ENCODE measurements at regions not wholly inside any gene's neighbourhood (a gene's known extent, or its start where the extent isn't known, plus 50 kb on each side); places are given as distances from the start of the nearest gene placed in this dataset.

GRCh38 chr15:72994534-72995177, 57.6 kb upstream of the NEO1 start:
- Histone ChIP-seq H3K4me3 (replicated peaks in 1 of 4; ENCODE audit: control extremely low read depth in 1 of 4, insufficient read depth in 1 of 4, low read depth in 3 of 4, low read length in 4 of 4) (peak overlapping the region; percentile 10 to 31 (median 14)), H4K20me1 (ENCODE audit: control insufficient read depth, extremely low read depth, insufficient read depth, low read length) (no peaks in the 10 kb centered on the region), H2AFZ (ENCODE audit: low read length) (peak overlapping the region; percentile 78), H3K27ac (ENCODE audit: insufficient read depth, low read length) (no peak overlapping the region), H3K4me2 (ENCODE audit: extremely low read depth, insufficient read depth, low read length) (peak overlapping the region; percentile 54), H3K36me3 (ENCODE audit: control insufficient read depth, insufficient read depth, low read length) (no peaks in the 10 kb centered on the region), H3K27me3 (ENCODE audit: control insufficient read depth, insufficient read depth, low read length) (no peaks in the 10 kb centered on the region), H3K9me3 (ENCODE audit: control insufficient read depth, insufficient read depth, low read depth, low read length) (no peaks in the 10 kb centered on the region), H3K4me1 (ENCODE audit: control insufficient read depth, extremely low read depth, insufficient read depth, low read length) (peaks cover 4% of the 10 kb centered on the region), H3K79me2 (ENCODE audit: control insufficient read depth, insufficient read depth, low read length) (no peaks in the 10 kb centered on the region), H3K9ac (ENCODE audit: insufficient read depth, low read length) (no peak overlapping the region)
- no peak for TF ChIP-seq CTCF (conservative IDR thresholded peaks at IDR 0.05 in 1 of 2, IDR thresholded peaks at IDR 0.05 in 1 of 2; ENCODE audit: low read depth in 1 of 2, low read length in 2 of 2)
- no peak for TF ChIP-seq EZH2 (IDR thresholded peaks at IDR 0.05; ENCODE audit: low read length, missing control alignments)
- DNase-seq (ENCODE audit: low read depth in 2 of 2), result no peak

GRCh38 chr15:72992841-72993252, 59.4 kb upstream of the NEO1 start:
- Histone ChIP-seq H3K4me3 (replicated peaks in 1 of 4; ENCODE audit: control extremely low read depth in 1 of 4, insufficient read depth in 1 of 4, low read depth in 3 of 4, low read length in 4 of 4) (no peak overlapping the region), H3K4me1 (ENCODE audit: control insufficient read depth, extremely low read depth, insufficient read depth, low read length) (peaks cover 4% of the 10 kb centered on the region), H3K27me3 (ENCODE audit: control insufficient read depth, insufficient read depth, low read length) (no peaks in the 10 kb centered on the region), H3K9ac (ENCODE audit: insufficient read depth, low read length) (no peak overlapping the region), H4K20me1 (ENCODE audit: control insufficient read depth, extremely low read depth, insufficient read depth, low read length) (no peaks in the 10 kb centered on the region), H3K27ac (ENCODE audit: insufficient read depth, low read length) (no peak overlapping the region), H3K4me2 (ENCODE audit: extremely low read depth, insufficient read depth, low read length) (peak overlapping the region; percentile 10), H3K79me2 (ENCODE audit: control insufficient read depth, insufficient read depth, low read length) (no peaks in the 10 kb centered on the region), H3K36me3 (ENCODE audit: control insufficient read depth, insufficient read depth, low read length) (no peaks in the 10 kb centered on the region), H3K9me3 (ENCODE audit: control insufficient read depth, insufficient read depth, low read depth, low read length) (no peaks in the 10 kb centered on the region), H2AFZ (ENCODE audit: low read length) (peak overlapping the region; percentile 52)
- no peak for TF ChIP-seq EZH2 (IDR thresholded peaks at IDR 0.05; ENCODE audit: low read length, missing control alignments)
- TF ChIP-seq CTCF (conservative IDR thresholded peaks at IDR 0.05 in 1 of 2, IDR thresholded peaks at IDR 0.05 in 1 of 2; ENCODE audit: low read depth in 1 of 2, low read length in 2 of 2), result no peak
- peak in 1 of 2 donors; percentile 32 for DNase-seq (ENCODE audit: low read depth in 2 of 2)

- Histone ChIP-seq H3K4me1 (ENCODE audit: control insufficient read depth, extremely low read depth, insufficient read depth, low read length) (peaks cover 4% of the 10 kb centered on the region), H3K4me3 (replicated peaks in 1 of 4; ENCODE audit: control extremely low read depth in 1 of 4, insufficient read depth in 1 of 4, low read depth in 3 of 4, low read length in 4 of 4) (no peak overlapping the region), H2AFZ (ENCODE audit: low read length) (no peak overlapping the region), H3K27me3 (ENCODE audit: control insufficient read depth, insufficient read depth, low read length) (no peaks in the 10 kb centered on the region), H3K4me2 (ENCODE audit: extremely low read depth, insufficient read depth, low read length) (no peak overlapping the region), H4K20me1 (ENCODE audit: control insufficient read depth, extremely low read depth, insufficient read depth, low read length) (no peaks in the 10 kb centered on the region), H3K9me3 (ENCODE audit: control insufficient read depth, insufficient read depth, low read depth, low read length) (no peaks in the 10 kb centered on the region), H3K9ac (ENCODE audit: insufficient read depth, low read length) (no peak overlapping the region), H3K36me3 (ENCODE audit: control insufficient read depth, insufficient read depth, low read length) (no peaks in the 10 kb centered on the region), H3K27ac (ENCODE audit: insufficient read depth, low read length) (no peak overlapping the region), H3K79me2 (ENCODE audit: control insufficient read depth, insufficient read depth, low read length) (no peaks in the 10 kb centered on the region)
- TF ChIP-seq EZH2 (IDR thresholded peaks at IDR 0.05; ENCODE audit: low read length, missing control alignments) (no peak), CTCF (conservative IDR thresholded peaks at IDR 0.05 in 1 of 2, IDR thresholded peaks at IDR 0.05 in 1 of 2; ENCODE audit: low read depth in 1 of 2, low read length in 2 of 2) (no peak)
- peak in 1 of 2 donors; percentile 57 for DNase-seq (ENCODE audit: low read depth in 2 of 2)
Observed at GRCh38 chr15:72991026-72991425, 61.2 kb upstream of the NEO1 start.
